HG03045 (cell line): ENCODE measurements at regions not wholly inside any gene's neighbourhood (a gene's known extent, or its start where the extent isn't known, plus 50 kb on each side); places are given as distances from the start of the nearest gene placed in this dataset.
A peak's percentile ranks its signal among the peaks of the same experiment; 100 is the strongest.

ENCODE experiments used
- ATAC-seq: cut with Tn5 transposase; IDR thresholded peaks from one replicate; pipeline ENCODE4 v1.9.1; 2021; ENCODE audit warnings: mild to moderate bottlenecking, moderate library complexity; ENCODE audit not compliant: unreplicated experiment

DNA sequence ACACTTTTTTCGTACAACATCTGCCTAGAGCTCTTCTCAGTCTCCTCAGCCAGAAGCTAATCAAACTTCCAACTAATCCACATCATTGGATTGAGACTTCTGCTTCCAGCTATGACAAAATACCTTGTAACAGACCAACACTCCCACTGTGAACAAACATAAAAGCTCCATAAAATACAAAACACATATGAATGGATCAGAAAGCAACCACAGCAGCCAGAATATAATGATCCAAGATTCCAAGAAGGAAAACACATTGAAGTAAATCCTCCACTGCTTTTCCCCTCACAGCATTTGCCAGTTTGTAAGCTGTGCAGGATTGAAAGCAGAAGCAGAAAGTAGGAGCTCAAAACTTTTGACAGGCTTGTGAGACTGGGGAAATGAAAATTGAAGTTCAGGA is 863.2 kb downstream of the TUSC7 start:
- ATAC-seq, result no peak

DNA sequence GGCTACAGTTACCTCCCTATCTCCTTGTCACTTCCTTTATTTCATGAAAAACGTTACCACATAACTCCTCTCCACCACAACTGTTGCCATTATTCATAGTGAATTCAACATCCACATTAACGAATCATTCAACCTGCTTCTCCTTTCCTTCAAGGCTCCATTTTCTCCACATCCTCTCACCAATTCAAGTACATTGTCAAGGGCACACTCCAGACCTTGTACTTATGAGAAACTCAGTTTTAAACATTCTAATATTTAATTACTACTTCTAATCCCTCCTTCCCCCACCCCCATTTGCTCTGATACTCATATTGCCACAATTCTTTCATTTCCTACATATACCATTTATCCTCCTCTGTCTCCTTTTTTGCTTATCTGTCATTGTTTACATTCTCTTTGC is 871.2 kb downstream of the TUSC7 start:
- no peak for ATAC-seq

DNA sequence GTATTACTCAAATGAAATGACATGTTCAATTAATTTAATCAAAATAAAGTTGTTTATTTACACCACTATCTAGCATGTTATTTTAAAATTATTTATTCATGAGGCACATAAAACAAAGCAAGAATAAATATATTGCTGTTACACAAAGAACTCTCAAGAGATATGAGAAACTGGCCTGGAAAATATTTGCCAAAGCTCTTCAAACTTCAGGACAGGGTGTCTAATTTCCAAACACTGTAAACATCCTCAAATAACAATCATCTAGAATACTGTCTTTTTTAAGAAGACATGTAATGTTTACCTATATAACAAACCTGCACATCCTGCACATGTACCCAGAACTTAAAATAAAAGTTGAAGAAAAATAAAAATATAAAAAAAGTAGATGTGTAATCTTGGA is 876.6 kb downstream of the TUSC7 start:
- ATAC-seq, result no peak

DNA sequence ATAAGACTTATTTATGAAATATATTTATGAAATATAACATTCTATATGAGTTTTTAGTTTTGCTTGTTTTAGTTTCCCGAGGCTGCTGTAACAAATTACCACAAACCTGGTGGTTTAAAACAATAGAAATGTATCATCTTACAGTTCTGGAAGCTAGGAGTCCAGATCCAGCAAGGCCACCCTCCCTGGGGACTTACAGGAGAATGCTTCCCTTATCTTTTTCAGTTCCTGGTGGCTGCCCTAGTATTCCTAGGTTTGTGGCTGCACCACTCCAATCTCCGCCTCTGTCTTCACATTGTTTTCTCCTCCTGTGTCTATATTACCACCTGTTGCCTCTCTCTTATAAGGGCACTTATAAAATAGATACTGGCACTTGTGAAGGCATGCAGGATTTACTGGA is 877.8 kb downstream of the TUSC7 start:
- ATAC-seq, result no peak

DNA sequence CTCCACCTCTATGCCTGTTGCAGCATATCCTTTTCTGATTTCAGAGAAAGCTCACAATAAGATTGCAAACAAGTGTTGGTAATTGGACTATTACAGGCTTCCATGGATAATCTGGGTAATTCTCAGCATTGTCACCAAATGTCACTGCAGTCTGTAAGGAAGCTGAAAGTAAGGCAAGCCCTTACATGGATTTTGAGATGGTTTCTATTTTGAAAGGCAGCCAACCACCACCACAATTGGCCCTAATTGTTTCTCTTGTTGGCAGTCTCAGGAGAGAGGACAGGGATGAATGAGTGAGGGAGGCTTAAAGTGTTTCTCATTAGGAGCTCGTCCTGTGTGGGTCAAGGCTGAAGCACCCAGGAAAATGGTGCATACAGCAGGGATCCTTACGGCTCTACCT is 879.9 kb downstream of the TUSC7 start:
- ATAC-seq, result no peak

DNA sequence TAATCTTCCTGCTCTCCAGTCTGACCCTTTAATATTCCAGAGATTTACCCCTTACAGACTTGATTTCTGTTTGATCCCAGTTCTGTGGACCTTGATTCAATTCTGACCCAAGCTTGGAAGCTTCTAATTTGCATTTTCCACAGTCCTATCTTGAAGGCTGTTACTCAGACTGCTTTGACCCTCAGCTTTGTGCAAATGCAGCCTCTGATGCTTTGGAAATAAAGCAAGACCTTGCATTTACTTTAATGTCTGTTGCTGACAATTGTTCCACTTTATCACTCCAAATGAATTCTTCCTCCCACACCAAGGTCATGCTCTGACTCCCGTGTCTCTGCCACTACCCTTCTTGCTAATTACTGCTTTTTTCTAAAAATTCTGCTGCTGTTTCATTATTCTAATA is 886.0 kb downstream of the TUSC7 start:
- ATAC-seq, result no peak

DNA sequence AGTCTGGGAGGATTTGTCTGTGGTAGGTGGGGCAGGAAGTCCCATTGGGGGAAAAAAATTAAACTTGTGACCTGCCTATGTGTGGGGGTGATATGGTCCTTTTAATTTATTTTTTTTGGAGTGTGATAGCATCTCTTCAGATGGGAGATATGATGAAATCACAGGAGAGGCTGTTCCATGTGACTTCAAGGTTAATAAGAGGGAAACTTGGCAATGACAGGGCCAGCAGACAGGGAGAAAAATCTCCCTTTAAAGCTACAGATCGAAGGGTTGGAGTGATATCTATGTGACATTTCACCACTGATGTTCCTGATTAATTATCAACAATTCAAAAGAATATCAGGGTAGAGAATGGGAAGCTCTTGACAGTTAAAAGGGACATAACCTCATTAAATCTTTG is 886.9 kb downstream of the TUSC7 start:
- ATAC-seq, result no peak

DNA sequence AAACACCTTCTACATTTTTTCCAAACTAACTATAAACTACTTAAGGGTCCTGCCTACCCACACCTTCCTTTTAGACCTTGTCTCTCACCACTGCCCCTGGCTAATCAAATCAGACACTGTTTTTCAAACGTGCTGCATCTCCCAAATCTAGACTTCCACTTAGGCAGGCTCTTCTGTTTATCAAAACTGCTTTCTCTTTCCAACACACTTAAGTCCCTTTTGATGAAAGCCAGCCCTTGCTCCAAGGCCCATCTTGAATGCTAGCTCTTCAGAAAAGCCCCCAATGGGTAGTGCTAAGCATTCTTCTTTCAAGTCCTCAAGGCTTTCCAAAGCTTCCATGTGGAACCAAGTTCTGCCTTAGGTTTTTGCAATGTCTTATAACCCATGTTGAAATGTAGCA is 888.3 kb downstream of the TUSC7 start:
- ATAC-seq, result no peak

DNA sequence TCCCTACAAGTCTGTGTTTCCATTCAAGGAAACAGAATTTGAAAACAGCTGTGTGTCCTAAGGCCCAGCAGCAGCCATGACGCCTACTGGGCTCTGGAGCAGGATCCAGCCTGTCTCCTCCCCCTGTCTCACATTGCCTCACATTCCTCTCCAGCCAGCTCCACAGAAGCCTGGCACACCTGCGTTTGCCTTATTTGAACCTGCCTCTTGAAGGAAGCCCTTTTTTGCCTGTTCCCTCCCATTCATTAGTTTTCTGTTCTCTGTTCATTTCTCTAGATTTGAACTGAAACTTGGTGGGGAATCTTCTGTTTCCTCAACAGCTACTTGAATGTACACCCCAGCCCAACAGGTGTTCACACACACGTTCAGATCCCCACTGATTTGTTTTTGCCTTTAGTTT is 890.5 kb downstream of the TUSC7 start:
- no peak for ATAC-seq

DNA sequence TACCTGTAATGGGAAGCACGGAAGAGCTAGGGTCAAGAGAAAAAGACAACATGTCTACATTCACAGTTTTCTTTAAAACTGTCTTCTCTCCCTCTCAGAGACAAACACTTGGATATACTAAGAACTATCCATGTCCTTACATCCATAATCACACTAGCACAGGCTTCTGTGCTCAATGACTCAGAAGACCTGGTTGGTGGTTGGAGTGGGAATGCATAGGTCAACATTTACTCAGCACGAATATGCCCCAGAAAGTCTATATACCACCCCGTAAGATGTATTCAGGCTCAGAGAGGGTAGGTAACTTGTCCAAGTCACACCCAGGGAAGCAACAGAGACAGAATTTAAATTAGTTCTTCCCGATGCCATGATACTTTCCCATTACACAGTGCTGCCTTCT is 891.1 kb downstream of the TUSC7 start:
- ATAC-seq, result no peak

DNA sequence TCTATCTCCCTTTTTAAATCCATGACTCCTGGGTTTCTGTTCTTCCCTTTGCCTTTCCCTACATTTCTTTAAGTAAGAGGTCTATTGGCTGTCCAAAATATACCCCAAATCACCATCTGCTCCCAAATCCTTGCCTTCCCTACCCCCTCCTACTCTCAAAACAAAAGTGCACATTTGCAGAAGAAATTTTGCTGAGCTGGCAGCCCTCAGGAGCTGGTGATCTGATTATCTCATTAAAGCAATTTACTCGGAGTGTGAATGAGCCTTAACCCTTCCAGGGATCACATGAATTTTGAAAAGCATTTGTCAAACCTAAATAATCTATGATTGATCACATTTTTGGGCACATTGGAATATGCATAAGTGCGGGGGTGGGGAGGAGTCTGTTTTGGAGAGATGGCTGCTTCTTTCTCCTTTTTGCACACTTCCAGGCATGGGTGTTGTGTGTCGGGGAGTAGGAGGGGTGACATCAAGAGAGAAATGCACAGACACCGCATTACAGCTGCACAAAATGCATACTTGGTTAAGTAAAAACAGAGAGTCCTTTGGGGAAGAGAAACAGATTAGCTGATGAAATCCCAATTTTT is 892.6 kb downstream of the TUSC7 start:
- ATAC-seq, result no peak

DNA sequence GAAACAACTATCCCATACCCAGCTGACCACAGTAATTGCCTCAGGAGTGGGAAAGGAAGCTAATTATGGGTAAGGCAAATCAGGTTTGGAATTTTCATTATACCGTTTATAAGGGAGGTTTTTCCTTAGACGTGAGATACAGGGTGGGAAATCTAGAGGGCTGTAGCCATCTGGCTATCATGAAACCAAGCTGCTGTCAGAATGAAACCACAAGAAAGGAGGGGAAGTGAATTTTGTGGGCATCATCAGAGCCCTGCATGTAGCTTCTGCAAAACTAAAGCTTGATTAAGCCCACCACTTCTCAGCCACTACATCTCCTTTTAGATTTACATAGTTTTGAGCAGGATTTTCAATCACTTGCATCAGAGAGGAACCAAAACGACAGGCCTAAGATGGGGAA is 893.5 kb downstream of the TUSC7 start:
- peak; percentile 56 for ATAC-seq

DNA sequence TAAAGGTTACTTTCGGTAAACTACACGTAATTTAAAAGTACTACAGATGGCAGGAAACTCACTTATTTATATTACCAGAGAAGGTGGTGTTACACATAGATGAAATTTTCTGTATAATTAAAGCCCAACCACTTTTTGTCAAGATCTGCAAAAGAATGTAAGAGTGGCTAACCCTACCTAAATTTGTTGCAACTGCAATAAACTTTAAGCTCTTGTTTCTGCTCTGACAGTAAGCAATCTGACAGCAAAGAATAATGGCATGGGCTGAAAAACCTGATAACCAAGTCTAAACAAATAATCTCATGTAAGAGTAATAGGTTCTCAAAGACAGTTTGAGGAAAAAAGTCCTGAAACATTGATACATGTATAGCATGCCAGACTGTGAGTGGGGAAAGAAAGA is 897.3 kb downstream of the TUSC7 start:
- no peak for ATAC-seq

DNA sequence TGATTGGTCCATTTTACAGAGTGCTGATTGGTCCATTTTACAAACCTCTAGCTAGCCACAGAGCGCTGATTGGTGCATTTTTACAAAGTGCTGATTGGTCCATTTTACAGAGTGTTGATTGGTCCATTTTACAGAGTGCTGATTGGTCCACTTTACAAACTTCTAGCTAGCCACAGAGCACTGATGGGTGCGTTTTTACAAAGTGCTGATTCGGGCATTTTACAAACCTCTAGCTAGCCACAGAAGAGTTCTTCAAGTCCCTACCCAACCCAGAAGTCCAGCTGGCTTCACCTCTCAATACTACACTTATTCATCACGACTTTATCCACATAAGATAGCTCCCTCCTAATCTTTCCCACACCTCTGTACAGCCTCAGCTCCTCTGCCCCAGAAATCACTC is 899.8 kb downstream of the TUSC7 start:
- no peak for ATAC-seq

DNA sequence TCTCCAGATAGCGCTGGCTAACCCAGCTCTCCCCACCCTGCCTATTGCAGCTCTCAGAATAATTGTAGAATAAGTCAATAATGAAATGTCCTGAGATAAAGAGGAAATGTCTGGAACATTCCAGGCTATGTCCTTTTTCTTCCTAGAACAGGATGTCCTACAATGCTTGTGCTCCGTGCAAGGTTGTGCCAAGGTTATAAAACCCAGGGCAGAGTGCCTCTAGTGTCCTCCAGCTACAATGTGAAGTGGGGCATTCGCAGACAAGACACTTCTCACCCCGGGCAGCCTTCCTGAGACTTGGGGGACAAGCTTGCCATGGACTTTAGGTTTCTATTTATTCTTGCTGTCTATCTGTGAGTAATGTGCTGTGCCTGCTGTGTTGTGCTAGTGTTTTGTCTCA is 900.6 kb downstream of the TUSC7 start:
- ATAC-seq, result no peak

DNA sequence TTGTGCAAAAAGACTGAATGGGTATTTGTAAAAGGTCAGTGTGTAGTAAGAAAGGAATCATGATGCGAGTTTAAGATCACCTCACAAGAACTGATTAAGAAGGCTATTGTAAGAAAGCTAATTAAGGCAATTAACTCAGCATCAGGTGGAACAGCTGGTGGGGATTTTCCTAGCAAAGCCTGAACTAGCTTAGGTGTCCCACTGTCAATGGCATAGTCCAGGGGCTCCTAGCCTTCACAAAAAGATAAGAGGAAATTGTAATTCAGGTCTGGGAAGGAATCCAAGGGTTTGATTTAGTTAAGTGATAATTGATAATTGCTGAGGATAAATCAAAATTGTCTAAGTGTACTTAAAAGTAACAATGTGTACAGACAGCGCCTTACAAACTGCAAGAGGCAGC is 901.6 kb downstream of the TUSC7 start:
- no peak for ATAC-seq

DNA sequence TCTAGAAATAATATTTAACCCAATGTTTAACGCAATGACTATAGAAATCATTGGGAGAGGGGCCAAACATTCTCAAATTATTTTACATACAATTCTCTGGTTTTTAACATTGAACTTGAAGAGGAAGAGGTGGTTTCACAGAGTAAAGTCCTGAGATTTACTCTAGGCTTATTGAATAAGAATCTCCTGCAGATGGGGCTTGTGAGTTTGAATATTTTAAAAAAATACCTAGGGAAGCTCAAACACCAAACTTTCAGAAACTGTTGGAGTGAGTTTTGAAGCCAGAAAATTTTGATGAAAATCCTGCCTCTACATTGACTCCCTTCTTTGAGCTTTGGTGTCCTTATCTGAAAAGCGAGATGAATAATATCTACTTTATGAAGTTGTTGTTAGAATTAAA is 906.6 kb downstream of the TUSC7 start:
- ATAC-seq, result no peak

DNA sequence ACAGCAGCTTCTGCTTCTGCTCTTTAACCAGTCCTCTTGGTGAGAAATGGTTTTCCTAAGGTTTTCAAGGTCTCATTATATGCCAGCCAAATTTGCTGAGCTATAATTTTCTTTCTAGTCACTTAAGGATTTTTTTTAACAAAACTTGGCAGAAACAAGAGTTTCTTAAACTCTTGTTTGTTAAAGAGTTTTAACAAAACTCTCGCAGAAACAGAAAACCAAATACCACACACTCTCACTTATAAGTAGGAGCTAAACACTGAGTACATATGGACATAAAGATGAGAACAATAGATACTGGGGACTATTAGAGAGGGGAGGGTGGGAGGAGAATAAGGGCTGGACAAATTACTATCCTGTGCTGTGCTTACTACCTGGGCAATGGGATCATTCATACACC is 908.3 kb downstream of the TUSC7 start:
- ATAC-seq, result no peak

DNA sequence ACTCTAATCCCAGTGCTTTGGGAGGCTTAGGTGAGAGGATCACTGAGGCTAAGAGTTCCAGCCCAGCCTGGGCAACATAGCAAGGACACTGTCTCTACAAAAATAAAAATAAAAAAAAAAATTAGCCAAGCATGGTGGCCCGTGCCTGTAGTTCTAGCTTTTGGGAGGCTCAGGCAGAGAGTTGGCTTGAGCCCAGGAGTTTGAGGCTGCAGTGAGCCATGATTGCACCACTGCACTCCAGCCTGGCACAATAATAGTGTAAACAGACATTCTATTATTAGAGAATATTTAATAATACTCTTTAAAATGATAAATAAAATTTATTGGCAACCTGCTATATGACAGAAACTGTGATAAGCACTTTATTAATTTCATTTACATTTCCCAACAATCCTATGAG is 908.9 kb downstream of the TUSC7 start:
- no peak for ATAC-seq

DNA sequence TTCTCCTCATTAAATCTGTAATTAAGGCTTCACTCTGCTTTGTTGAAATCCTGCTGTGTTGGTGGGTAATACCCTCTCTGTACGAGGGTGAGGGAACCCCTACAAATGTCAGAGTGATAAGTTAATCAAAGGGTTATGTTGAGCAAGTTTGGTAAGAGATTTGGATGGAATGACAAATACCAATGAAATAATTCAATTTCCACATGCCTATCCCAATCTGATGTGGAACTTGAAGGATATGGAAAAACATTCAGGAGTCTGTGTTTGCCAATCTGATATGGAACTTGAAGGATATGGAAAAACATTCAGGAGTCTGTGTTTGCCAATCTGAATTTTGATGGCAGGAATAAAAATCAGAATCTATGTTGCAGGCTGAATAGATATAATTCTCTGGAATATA is 910.2 kb downstream of the TUSC7 start:
- no peak for ATAC-seq

DNA sequence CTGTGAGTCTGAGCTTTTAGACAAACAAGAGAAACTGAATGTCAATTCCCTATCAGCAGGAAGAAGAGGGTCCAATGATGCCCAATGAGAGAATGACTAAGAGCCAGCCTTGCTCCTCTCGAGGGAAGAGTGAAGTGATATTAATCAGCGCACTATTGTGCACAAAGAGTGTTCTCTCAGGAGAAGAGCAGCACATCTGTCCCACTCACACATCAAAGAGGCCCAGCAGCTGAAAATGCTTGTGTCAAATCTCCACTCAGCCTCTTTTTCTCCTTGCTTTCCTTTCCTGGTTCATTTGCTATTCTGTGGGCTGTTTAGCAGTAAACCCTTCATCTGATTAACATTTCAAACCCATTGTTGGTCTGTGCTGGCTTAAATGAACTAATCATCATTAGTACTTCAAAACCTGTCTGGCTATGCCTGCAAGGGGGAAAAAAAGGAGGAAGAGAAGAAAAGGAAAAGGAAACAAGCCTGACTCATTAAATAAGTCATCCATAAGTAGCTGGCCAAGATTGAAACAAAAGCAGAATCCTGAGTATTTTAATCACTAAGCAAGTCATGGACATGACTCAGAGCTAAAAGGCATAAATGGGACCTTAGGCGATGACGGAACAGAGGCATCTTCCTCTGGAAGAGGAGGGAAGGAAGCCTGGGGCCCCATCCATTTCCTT is 912.7 kb downstream of the TUSC7 start:
- ATAC-seq, result no peak

DNA sequence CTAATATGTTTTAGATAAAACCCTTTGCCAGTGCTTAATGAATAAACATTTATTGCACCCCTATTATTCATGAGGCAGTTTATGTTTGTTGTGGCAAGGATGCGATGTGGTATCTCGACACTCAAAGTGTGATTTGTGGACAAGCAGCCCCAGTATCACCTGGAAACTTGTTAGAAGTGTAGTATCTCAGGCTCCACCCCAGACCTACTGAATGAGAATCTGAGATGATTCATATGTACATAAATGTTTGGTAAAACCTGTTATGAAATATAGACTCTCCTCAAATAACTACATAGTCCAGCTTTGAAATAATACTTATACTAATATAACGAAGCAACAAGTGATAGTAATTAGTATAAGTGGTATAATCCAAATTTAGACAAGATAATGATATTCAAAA is 914.8 kb downstream of the TUSC7 start:
- ATAC-seq, result no peak

DNA sequence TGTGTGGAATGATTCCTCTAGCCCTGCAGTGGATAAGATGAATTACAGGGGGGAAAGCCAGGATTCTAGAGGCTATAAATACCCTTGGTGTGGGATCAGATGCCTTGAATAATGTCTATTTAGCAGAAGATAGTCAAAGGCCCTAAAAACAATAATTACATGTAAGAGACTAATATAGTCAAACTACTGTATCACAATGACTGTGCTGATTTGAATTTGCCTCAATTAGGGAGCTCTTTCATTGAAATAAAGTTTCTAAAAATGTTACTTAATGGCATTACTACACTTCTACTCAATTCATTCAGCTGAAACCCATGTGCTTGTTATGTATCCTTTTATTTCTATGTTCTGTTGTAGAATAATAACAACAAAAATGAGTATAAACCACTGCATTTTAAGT is 915.6 kb downstream of the TUSC7 start:
- no peak for ATAC-seq
